OCI-LY3 (cell line): ENCODE measurements at regions not wholly inside any gene's neighbourhood (a gene's known extent, or its start where the extent isn't known, plus 50 kb on each side); places are given as distances from the start of the nearest gene placed in this dataset.

Experiments used
- H2AFZ ChIP-seq: fragments of 200-600, 300-600 bp; shearing (Covaris generic); 2 replicates; pipeline ENCODE4 v1.6.0; 2014; ENCODE audit warnings: antibody characterized with exemption, low read depth, low read length
- H3K27ac ChIP-seq: fragments of 200-600, 300-600 bp; sonication (generic); 2 replicates; pipeline ENCODE4 v1.5.1; 2014; ENCODE audit warnings: mild to moderate bottlenecking, low read length, moderate library complexity, mixed read lengths
- H3K27me3 ChIP-seq: fragments of 200-600, 300-600 bp; sonication (generic); 2 replicates; pipeline ENCODE4 v1.6.1; 2014; ENCODE audit warnings: low read depth, low read length, mixed read lengths
- H3K36me3 ChIP-seq: fragments of 200-600, 300-600 bp; sonication (generic); replicated peaks from 2 replicates; pipeline ENCODE3; 2014; ENCODE audit warnings: low read depth, low read length, mixed read lengths
- H3K4me1 ChIP-seq: fragments of 300-600, 200-600 bp; sonication (generic); 2 replicates; pipeline ENCODE4 v1.6.1; 2014; ENCODE audit warnings: low read length, mixed read lengths
- H3K4me2 ChIP-seq: fragments of 200-600, 300-600 bp; sonication (generic); 2 replicates; pipeline ENCODE4 v1.6.1; 2014; ENCODE audit warnings: low read length, mixed read lengths
- H3K4me3 ChIP-seq: fragments of 300-600, 200-600 bp; sonication (generic); 2 replicates; pipeline ENCODE4 v1.5.1; 2014; ENCODE audit warnings: antibody characterized with exemption, mild to moderate bottlenecking, low read length, moderate library complexity
- H3K79me2 ChIP-seq: fragments of 300-600, 200-600 bp; shearing (Covaris generic); 2 replicates; pipeline ENCODE4 v1.6.1; 2014; ENCODE audit warnings: mild to moderate bottlenecking, low read length, mixed read lengths
- H3K9ac ChIP-seq: fragments of 300-600, 200-600 bp; shearing (Covaris generic); 2 replicates; pipeline ENCODE4 v1.6.0; 2014; ENCODE audit warnings: mild to moderate bottlenecking, low read length, moderate library complexity
- H3K9me3 ChIP-seq: fragments of 200-600, 300-600 bp; shearing (Covaris generic); 2 replicates; pipeline ENCODE4 v1.6.1; 2014; ENCODE audit warnings: low read length, mixed read lengths; ENCODE audit not compliant: insufficient read depth
- H4K20me1 ChIP-seq: fragments of 200-600, 300-600 bp; sonication (generic); 2 replicates; pipeline ENCODE4 v1.6.1; 2016; ENCODE audit warnings: low read length, mixed read lengths; ENCODE audit not compliant: insufficient read depth
- CTCF ChIP-seq: fragments of 200-600, 300-600 bp; sonication (generic); IDR thresholded peaks from 2 replicates; pipeline ENCODE4 v1.5.1; 2014; ENCODE audit warnings: antibody characterized with exemption, low read length, low read depth
- EZH2phosphoT487 ChIP-seq: fragments of 200-600 bp; shearing (Covaris generic); IDR thresholded peaks from 2 replicates; pipeline ENCODE4 v1.6.1; 2018; ENCODE audit warnings: antibody characterized with exemption, mixed run types, low read depth

- no peaks in the 10 kb centered on the region for H4K20me1 ChIP-seq
- H3K79me2 ChIP-seq: no peaks in the 10 kb centered on the region
- H3K9ac ChIP-seq: no peak overlapping the region
- no peaks in the 10 kb centered on the region for H3K9me3 ChIP-seq
- no peaks in the 10 kb centered on the region for H3K36me3 ChIP-seq
- H3K27ac ChIP-seq: no peak overlapping the region
- H3K4me2 ChIP-seq: peak overlapping the region; percentile 37
- H3K4me3 ChIP-seq: no peak overlapping the region
- H3K27me3 ChIP-seq: no peaks in the 10 kb centered on the region
- peak overlapping the region; percentile 61; the same call in 1 of the 2 replicates for H2AFZ ChIP-seq
- no peaks in the 10 kb centered on the region for H3K4me1 ChIP-seq
- TF ChIP-seq EZH2phosphoT487: no peak
- TF ChIP-seq CTCF: peak; percentile 63
Observed at GRCh38 chrX:115988825-115989224, 181.7 kb upstream of the AGTR2 start.

GRCh38 chrX:115989686-115990085, 180.9 kb upstream of the AGTR2 start:
- Histone ChIP-seq H3K9me3 (no peaks in the 10 kb centered on the region), H3K36me3 (no peaks in the 10 kb centered on the region), H3K4me2 (no peak overlapping the region), H3K4me3 (no peak overlapping the region), H3K79me2 (no peaks in the 10 kb centered on the region), H2AFZ (no peak overlapping the region), H3K27me3 (no peaks in the 10 kb centered on the region), H3K27ac (no peak overlapping the region), H3K9ac (no peak overlapping the region), H4K20me1 (no peaks in the 10 kb centered on the region), H3K4me1 (no peaks in the 10 kb centered on the region)
- TF ChIP-seq CTCF (no peak), EZH2phosphoT487 (no peak)

GRCh38 chrX:116009346-116009745, 161.2 kb upstream of the AGTR2 start:
- no peaks in the 10 kb centered on the region for H3K9me3 ChIP-seq
- H3K79me2 ChIP-seq: no peaks in the 10 kb centered on the region
- H3K27me3 ChIP-seq: no peaks in the 10 kb centered on the region
- peak overlapping the region; percentile 83 for H3K4me2 ChIP-seq
- H3K36me3 ChIP-seq: no peaks in the 10 kb centered on the region
- H3K27ac ChIP-seq: peak overlapping the region; percentile 98
- H3K4me1 ChIP-seq: peaks cover 37% of the 10 kb centered on the region
- TF ChIP-seq EZH2phosphoT487: no peak
- TF ChIP-seq CTCF: no peak
- H3K9ac ChIP-seq: peak overlapping the region; percentile 57
- H2AFZ ChIP-seq: peak overlapping the region; percentile 60
- no peaks in the 10 kb centered on the region for H4K20me1 ChIP-seq
- H3K4me3 ChIP-seq: peak overlapping the region; percentile 61

GRCh38 chrX:116009861-116010710, 160.5 kb upstream of the AGTR2 start:
- Histone ChIP-seq H3K9ac (peak overlapping the region; percentile 57), H3K79me2 (no peaks in the 10 kb centered on the region), H4K20me1 (no peaks in the 10 kb centered on the region), H3K27me3 (no peaks in the 10 kb centered on the region), H2AFZ (peak overlapping the region; percentile 60), H3K36me3 (no peaks in the 10 kb centered on the region), H3K4me3 (peak overlapping the region; percentile 61), H3K4me2 (peak overlapping the region; percentile 83), H3K27ac (peak overlapping the region; percentile 98), H3K9me3 (no peaks in the 10 kb centered on the region), H3K4me1 (peaks cover 37% of the 10 kb centered on the region)
- TF ChIP-seq CTCF (no peak), EZH2phosphoT487 (no peak)
